Head of caudate nucleus (tissue), 42 donors: ENCODE measurements at regions not wholly inside any gene's neighbourhood (a gene's known extent, or its start where the extent isn't known, plus 50 kb on each side); places are given as distances from the start of the nearest gene placed in this dataset.

ENCODE experiments used
- DNase-seq, 42 donors: peaks; one replicate each; pipeline versions ENCODE4 v3.0.0 to v3.0.0-alpha.2; 2020 to 2021; ENCODE audit warnings: mixed read lengths in 7 of 42
- intact Hi-C: fragments of 100-400 bp; cut with DNase I; formaldehyde crosslinking; loops from one replicate; pipeline ENCODE4 v1.15.0; 2022

GRCh38 chr10:110409926-110410325 lies 87.8 kb upstream of the DUSP5 start:
- intact Hi-C loops = no loop called here
- DNase-seq = no peak

GRCh38 chr10:110410329-110411046 lies 87.2 kb upstream of the DUSP5 start:
- DNase-seq = no peak

GRCh38 chr10:110411047-110411410 lies 86.7 kb upstream of the DUSP5 start:
- intact Hi-C loops = no loop called here
- no peak for DNase-seq

More at GRCh38 chr10:110410329-110411046, 87.2 kb upstream of the DUSP5 start:
- intact Hi-C loops = no loop called here

DNA sequence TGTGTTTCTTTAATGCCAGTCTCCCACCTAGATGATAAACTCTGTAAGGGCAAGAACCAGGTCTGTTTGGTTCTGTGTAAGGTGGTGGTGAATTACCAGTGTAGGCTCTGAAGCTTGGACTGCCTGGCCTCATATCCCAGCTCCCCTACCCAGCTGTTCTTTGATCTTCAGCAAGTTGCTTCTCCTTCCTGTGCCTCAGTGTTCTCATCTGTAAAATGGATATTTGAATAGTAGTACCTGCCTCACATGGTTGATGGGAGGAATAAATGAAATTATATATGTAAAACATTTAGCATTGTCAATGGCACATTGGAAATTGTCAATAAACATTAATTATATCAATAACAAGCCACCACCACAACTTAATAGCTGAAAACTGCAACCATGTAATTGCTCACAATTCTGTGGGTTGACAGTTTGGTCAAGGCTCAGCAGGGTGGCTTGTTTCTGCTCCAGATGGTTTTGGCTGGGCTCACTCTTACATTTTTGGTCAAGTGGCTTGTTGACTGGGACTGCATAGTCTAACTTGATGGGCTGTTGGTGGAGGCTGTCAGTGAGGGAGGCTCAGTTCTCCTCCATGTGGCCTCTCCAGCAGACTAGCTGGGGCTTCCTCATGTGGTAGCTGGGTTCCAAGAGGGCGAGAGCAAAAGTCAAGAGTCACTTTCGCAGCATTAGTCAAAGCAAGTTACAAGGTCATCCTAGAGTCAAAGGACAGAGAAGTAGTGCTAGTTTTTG lies 84.5 kb upstream of the DUSP5 start:
- intact Hi-C loops = no loop called here

DNA sequence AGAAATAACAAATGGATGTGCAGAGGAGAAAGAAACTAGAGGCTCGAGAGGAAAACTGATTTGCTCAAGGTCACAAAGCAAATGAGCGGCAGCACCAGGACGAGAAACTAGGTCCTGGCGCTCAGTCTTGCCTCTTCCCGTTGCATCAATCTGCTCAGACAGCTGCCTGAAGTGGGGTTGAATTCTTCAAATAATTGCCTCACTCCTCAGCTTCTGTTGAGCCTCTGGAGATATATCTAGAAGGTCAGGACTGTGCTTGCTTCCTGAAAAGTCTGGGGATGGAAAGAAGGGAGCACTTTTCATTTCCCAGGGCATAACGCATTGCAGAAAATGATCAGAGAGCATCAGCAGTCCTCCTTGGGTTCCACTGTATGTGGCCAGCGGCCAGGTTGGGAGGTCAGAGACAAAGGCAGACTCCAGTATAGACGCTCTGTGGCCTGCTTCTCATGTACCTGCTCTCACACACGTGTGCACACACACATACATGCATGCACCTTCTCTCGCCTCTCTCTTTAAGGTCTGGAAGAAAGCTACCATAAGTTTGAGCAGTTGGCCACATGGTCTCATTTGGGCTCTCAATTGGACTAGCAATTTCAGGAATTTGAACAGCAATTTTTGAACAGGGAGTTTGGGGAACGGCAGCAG lies 83.7 kb upstream of the DUSP5 start:
- intact Hi-C loops = no loop called here
- no peak for DNase-seq

More for the DNA sequence above, 84.5 kb upstream of the DUSP5 start:
- no peak for DNase-seq

- DNase-seq = peak; percentile 27 to 91 (median 69)
- intact Hi-C loops = no loop called here
Measured at GRCh38 chr10:110414548-110415309, 83.0 kb upstream of the DUSP5 start.

- intact Hi-C loops = no loop called here
- no peak for DNase-seq
Measured at GRCh38 chr10:110415809-110416208, 81.9 kb upstream of the DUSP5 start.

DNA sequence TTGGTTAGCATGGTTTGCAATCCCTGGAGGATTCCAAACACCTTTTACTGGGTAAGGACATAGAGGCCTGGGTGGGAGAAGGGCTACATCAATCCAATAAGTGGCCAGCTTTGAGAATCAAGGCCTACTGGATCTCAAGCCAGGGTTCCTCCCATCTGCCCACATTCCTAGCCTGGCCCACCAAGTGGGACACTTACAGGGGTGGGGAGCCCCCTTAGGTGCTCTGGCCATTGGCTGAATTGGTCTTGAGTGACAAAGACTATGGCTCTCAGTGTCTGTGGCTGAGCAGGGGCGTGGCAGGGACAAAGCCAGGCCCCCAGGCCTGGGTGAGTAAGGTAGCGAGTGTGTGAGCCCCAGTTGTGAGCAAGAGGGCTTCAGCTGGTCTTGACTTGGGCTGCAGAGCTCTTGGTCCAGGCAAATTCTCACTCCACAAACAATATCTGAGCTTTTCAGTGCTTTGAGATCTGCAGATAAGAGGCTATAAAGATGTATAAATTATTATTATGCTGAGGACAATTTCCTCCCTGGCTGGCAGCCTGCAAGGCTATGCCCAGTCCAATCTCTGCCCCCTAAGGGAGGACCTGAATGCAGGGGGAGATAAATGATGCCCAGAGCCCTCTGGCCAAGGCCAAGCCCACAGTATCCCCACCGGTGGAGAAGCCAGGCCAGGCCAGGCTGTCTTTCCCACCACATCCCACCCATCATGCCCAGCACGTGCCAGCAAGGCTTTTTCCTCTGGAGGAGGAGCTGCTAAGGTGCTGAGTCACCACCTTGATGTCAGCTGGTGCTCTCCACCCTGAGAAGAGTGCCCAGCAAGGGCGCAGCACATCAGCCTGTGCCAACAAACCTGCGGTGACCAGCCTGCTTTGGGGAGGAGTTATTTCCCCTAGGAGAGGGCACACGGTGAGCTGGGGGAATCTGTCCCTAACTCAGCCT lies 80.7 kb upstream of the DUSP5 start:
- no peak for DNase-seq
- intact Hi-C loops = no loop called here

DNA sequence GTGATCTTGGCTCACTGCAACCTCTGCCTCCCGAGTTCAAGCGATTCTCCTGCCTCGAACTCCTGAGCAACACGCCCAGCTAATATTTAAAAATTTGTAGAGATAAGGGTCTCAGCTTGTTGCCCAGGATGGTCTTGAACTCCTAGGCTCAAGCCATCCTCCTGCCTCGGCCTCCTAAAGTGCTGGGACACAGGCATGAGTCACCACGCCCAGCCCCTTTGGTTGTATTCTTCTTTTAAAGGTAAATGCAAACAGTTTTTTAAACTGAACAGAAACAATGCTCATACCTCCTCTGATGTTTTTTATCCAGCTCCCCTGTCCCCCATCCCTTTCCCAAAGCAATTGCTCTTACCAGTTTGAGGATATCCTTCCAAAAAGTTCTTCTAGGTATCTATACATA lies 79.5 kb upstream of the DUSP5 start:
- DNase-seq = no peak
- intact Hi-C loops = no loop called here

DNA sequence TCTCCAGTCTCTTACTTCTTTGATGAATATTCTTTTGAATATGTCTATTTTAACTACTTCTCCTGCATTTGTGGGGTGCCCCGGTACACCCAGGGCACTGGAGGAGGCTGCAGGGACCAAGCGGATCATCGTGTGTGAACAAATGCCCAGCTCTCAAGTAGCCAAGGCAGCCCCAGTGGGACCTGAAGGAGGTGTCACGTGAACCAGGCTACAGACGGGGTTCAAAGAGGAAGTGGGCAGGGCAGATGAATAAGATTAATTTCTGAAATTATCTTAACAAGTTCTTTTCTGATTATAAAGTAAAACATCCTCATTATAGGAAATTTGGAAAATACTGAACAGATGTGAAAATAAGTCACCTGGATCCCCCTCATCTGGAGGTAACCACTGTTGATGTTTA lies 78.4 kb upstream of the DUSP5 start:
- DNase-seq = no peak
- intact Hi-C loops = no loop called here

DNA sequence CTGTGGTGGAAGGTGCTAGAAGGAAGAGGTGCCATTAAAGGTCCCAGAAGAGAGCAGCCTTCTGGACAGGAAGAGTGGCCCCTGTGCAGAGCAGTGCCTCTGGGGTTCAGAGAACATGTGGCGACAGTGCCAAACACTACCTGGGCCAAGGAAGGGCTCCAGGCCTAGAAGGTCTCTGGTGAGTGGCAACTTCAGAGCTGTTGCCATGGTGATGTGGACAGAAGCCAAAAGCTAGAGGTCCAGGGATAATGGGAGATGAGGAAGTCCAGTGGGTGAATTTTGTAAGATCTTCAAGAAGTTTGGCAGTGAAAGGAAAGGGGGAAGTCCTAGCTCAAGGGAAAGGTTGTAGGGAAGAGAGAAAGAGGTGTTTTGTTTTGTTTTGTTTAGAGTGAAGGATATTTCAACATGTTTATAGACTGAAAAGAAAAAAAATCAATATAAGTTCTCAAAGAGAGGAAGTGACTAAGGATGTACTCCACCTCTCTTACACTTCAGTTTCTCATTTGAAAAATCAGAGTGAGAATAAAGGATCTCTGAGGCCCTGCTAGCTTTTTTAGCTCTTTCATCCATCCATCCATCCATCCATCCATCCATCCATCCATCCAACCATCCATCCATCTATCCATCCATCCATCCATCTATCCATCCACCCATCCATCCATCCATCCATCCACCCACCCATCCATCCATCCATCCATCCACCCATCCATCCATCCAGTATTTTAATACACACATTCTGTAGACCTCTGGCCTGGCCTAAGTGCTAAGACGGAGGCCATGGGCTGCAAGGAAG lies 77.1 kb upstream of the DUSP5 start:
- intact Hi-C loops = no loop called here
- DNase-seq = peak in 1 of 42 donors; percentile 9

DNA sequence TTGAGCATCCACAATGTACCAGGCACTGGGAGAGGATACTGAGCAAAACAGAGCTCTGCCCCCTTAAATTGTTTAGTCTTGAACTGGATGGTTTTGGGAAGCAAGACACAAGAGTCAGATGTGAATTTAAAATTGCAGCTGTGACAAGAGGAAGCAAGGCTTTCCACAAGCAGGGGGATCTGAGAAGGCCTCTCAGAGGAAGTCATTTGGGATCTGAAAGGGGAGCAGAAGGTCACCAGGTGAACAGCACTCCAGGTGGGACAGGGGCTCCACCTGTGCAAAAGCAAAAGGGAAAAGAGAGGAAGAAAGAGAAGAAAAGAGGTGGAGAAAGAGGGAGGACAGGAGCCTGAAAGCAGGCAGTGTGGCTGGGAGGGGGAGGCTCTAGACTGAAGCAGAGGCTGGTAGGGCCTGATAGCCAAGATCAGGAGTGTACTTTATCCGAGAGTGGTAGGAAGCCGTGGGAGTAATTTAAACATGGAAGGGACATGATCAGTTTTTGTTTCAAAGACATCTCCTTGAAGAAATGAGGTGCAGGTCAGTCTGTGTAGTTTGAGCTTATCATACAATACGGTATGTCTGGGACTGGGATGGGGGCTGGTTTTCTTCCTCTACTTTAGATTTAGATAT lies 76.1 kb upstream of the DUSP5 start:
- DNase-seq = no peak
- intact Hi-C loops = no loop called here

- no peak for DNase-seq
- intact Hi-C loops = no loop called here
Measured at GRCh38 chr10:110422548-110422947, 75.2 kb upstream of the DUSP5 start.

DNA sequence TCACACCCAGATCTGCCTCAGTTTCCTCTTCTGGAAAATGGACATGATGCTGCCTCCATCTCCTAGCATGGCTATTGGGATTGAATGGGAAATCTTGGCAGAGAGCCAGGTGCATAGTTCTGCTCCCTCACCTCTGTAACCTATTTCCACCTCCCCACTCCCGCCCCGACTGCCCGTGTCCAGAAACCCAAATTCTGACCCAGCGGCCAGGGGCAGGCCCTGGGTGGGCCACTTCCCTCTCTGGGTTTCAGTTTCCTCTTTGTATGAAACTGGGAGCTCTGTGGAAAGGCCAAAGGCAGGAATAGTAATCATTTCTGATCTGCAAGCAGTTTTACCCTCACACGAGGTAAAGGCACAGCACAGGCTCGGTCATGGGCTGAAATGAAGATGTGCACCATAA lies 74.1 kb upstream of the DUSP5 start:
- intact Hi-C loops = no loop called here
- peak in 11 of 42 donors; percentile 6 to 43 (median 19) for DNase-seq

GRCh38 chr10:110425684-110426293 lies 71.9 kb upstream of the DUSP5 start:
- no peak for DNase-seq
- intact Hi-C loops = no loop called here

DNA sequence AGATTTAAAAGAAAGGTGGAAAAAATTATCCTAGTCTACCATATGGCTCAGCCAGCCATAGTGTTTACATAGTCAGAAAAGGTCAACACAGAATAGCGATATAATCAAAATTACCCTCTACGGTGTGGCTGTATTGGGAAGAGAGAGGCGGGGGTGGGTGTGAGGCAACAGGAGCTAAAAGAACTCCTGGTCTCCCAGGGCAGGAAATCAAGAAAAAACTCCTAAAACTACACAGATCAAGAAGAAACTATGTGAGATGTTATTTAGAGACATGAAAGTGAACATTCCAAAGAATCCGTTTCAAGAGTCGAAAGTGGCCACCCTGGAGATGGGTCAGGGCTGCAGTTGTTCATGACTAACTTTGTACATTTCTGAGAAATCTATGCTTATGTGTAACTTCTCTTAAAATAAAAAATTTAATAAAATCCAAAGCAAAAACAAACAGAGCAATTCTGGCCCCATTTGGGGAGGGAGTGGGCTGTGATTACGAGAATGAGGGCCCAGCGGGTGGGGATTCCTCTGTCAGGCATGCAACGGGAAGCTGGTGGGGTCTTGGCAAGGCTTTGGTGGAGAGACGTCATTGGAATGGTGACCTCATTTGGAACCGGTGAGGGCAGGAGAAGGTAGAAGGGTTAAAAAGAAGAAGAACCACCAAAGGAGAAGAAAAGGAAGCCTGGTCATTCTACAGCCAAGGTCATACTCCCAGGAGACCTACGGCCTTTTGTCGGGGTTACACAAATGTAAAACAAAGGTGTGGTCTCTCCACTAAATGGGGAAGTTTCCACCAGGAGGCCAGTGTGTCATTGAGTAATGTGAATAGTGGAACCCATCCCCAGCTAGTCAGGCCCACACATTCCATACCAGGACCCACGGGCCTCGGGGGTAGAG lies 71.2 kb upstream of the DUSP5 start:
- no peak for DNase-seq
- intact Hi-C loops = no loop called here
